Endodermal cell (in vitro differentiated cells): ENCODE measurements at regions not wholly inside any gene's neighbourhood (a gene's known extent, or its start where the extent isn't known, plus 50 kb on each side); places are given as distances from the start of the nearest gene placed in this dataset.

Experiments used
- DNase-seq: peaks from one replicate; pipeline ENCODE4 v3.0.0-alpha.2; 2017
- H3K27ac ChIP-seq: 2 replicates; pipeline ENCODE4 v1.5.1; 2013; ENCODE audit warnings: mild to moderate bottlenecking, low read depth, low read length, moderate library complexity
- H3K27me3 ChIP-seq: 2 replicates; pipeline ENCODE4 v1.6.1; 2013; ENCODE audit warnings: mild to moderate bottlenecking, low read length, moderate library complexity; ENCODE audit not compliant: insufficient read depth, control insufficient read depth, poor library complexity, severe bottlenecking
- H3K36me3 ChIP-seq: 2 replicates; pipeline ENCODE4 v1.7.0; 2013; ENCODE audit warnings: mild to moderate bottlenecking, low read length, moderate library complexity; ENCODE audit not compliant: control insufficient read depth, insufficient read depth
- H3K4me1 ChIP-seq: one replicate; pipeline ENCODE4 v1.7.0; 2013; ENCODE audit warnings: low read length; ENCODE audit not compliant: control insufficient read depth, insufficient read depth
- H3K4me3 ChIP-seq: 2 replicates; pipeline ENCODE4 v1.5.1; 2013; ENCODE audit warnings: mild to moderate bottlenecking, low read length, moderate library complexity
- H3K9ac ChIP-seq: 2 replicates; pipeline ENCODE4 v1.6.1; 2013; ENCODE audit warnings: mild to moderate bottlenecking, low read length, moderate library complexity; ENCODE audit not compliant: poor library complexity, severe bottlenecking; ENCODE audit errors: extremely low read depth
- H3K9me3 ChIP-seq: 2 replicates; pipeline ENCODE4 v1.6.1; 2013; ENCODE audit warnings: mild to moderate bottlenecking, low read length, moderate library complexity; ENCODE audit not compliant: control insufficient read depth
- H3K27ac Mint-ChIP-seq: 2 replicates; pipeline ENCODE4 v1.8.0; 2020; ENCODE audit warnings: mixed read lengths
- H3K27me3 Mint-ChIP-seq: 2 replicates; pipeline ENCODE4 v1.8.0; 2021; ENCODE audit warnings: mild to moderate bottlenecking, mixed read lengths; ENCODE audit not compliant: insufficient read depth
- H3K36me3 Mint-ChIP-seq: 2 replicates; pipeline ENCODE4 v1.8.0; 2020; ENCODE audit warnings: low read depth, mixed read lengths
- H3K4me1 Mint-ChIP-seq: 2 replicates; pipeline ENCODE4 v1.8.0; 2020; ENCODE audit warnings: mixed read lengths
- H3K4me3 Mint-ChIP-seq: 2 replicates; pipeline ENCODE4 v1.8.0; 2020; ENCODE audit warnings: mild to moderate bottlenecking, moderate library complexity, mixed read lengths
- H3K9me3 Mint-ChIP-seq: 2 replicates; pipeline ENCODE4 v1.8.0; 2020; ENCODE audit warnings: mild to moderate bottlenecking, mixed read lengths
- CTCF ChIP-seq: fragments of 200-600 bp; sonication (generic); conservative IDR thresholded peaks from 2 replicates; pipeline ENCODE4 v1.5.0; 2021; ENCODE audit warnings: antibody characterized with exemption, mild to moderate bottlenecking
- WGBS, 2 experiments: methylation state at CpG; one replicate each; pipeline versions ENCODE4 v1.1.5 to v1.1.7; 2013; ENCODE audit warnings: missing lambda C conversion rate in 2 of 2, mixed read lengths in 1 of 2; ENCODE audit not compliant: insufficient coverage in 1 of 2, insufficient read length in 1 of 2; 5-methylcytosine and 5-hydroxymethylcytosine counted together

GRCh38 chr5:42974536-42974935, 65.6 kb downstream of the ANXA2R start:
- Mint-ChIP-seq H3K27me3 (no peaks in the 10 kb centered on the region), H3K36me3 (peaks cover 3% of the 10 kb centered on the region), H3K9me3 (peaks cover 17% of the 10 kb centered on the region), H3K4me1 (no peaks in the 10 kb centered on the region), H3K4me3 (no peak overlapping the region), H3K27ac (no peak overlapping the region)
- Histone ChIP-seq H3K9ac (no peak overlapping the region), H3K27me3 (no peaks in the 10 kb centered on the region), H3K4me3 (no peak overlapping the region), H3K4me1 (no peaks in the 10 kb centered on the region), H3K9me3 (peaks cover 6% of the 10 kb centered on the region), H3K36me3 (no peaks in the 10 kb centered on the region), H3K27ac (no peak overlapping the region)
- no peak for TF ChIP-seq CTCF
- DNase-seq = no peak
- 80 to 100% methylated on average over 1 to 2 of the region's 2 CpGs for WGBS, 2 experiments

GRCh38 chr5:42970636-42971559, 69.2 kb downstream of the ANXA2R start:
- no peak overlapping the region for H3K4me3 Mint-ChIP-seq
- no peaks in the 10 kb centered on the region for H3K4me1 Mint-ChIP-seq
- no peaks in the 10 kb centered on the region for H3K9me3 Mint-ChIP-seq
- H3K27ac ChIP-seq = no peak overlapping the region
- H3K27ac Mint-ChIP-seq = no peak overlapping the region
- DNase-seq = peak; percentile 84
- no peaks in the 10 kb centered on the region for H3K27me3 Mint-ChIP-seq
- H3K9me3 ChIP-seq = no peaks in the 10 kb centered on the region
- no peaks in the 10 kb centered on the region for H3K27me3 ChIP-seq
- H3K4me1 ChIP-seq = no peaks in the 10 kb centered on the region
- H3K9ac ChIP-seq = no peak overlapping the region
- no peak overlapping the region for H3K4me3 ChIP-seq
- no peaks in the 10 kb centered on the region for H3K36me3 ChIP-seq
- H3K36me3 Mint-ChIP-seq = no peaks in the 10 kb centered on the region
- TF ChIP-seq CTCF = peak; percentile 65
- WGBS, 2 experiments = 87 to 88% methylated on average over 25 to 31 of the region's 32 CpGs

- no peak for DNase-seq
- Mint-ChIP-seq H3K4me1 (no peaks in the 10 kb centered on the region), H3K27ac (no peak overlapping the region), H3K27me3 (peaks cover 4% of the 10 kb centered on the region), H3K36me3 (no peaks in the 10 kb centered on the region), H3K4me3 (no peak overlapping the region), H3K9me3 (no peaks in the 10 kb centered on the region)
- H3K4me3 ChIP-seq = no peak overlapping the region
- H3K4me1 ChIP-seq = no peaks in the 10 kb centered on the region
- no peak overlapping the region for H3K9ac ChIP-seq
- no peak overlapping the region for H3K27ac ChIP-seq
- no peaks in the 10 kb centered on the region for H3K9me3 ChIP-seq
- TF ChIP-seq CTCF = no peak
- no peaks in the 10 kb centered on the region for H3K36me3 ChIP-seq
- no peaks in the 10 kb centered on the region for H3K27me3 ChIP-seq
- WGBS, 2 experiments = 67 to 70% methylated on average over 2 of the region's 3 CpGs
Observed at GRCh38 chr5:42965934-42966333, 74.2 kb downstream of the ANXA2R start.
